ENCODE measurements at regions not wholly inside any gene's neighbourhood (a gene's known extent, or its start where the extent isn't known, plus 50 kb on each side); places are given as distances from the start of the nearest gene placed in this dataset.

DNA sequence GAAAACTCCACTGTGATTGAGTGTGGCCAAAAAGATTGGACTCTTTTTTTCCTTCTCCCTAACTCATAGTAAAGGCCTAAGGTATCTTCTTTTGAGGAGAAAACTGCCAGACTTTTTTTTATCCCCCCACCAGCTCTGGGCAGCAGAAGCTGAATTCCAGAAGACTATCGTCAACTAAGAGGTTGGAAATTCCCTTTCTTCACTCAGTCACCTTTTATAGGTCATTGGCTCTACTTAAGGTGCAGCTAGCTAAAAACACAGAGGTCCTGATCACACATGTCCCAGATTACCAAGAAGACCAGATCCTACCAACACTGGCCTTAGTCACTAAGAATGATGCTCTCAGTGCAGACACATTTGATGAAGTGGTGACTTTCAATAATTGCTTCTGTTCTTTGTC, 1441.2 kb downstream of the PLA2G4A start:
- no peak overlapping the region for H3K9ac ChIP-seq (ENCODE audit: low read depth, low read length)

DNA sequence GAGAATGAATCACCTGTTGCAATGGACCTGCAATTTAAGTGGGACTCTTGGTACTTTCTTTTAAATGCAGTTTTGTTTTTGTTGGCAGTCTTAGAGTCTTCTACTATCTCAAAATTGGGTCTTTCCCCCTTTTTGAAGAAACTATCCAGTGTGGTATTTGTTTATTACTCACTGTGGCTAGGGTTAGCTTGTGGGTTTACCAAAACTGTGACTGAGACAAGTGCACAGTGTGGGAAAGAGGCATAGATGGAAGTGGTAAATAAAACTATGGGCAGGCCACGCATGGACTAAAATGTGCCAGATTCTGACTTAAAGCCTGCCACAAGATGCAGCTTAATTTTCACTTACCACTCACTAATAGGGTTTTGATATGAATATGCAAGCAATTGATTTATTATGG, 1441.7 kb downstream of the PLA2G4A start:
- Histone ChIP-seq H3K9me3 (replicated peaks; ENCODE audit: low read length) (peaks cover 3% of the 10 kb centered on the region), H3K4me1 (ENCODE audit: control insufficient read depth, insufficient read depth, low read length) (no peaks in the 10 kb centered on the region), H3K4me3 (ENCODE audit: low read length) (no peak overlapping the region), H3K36me3 (ENCODE audit: insufficient read depth, low read length) (no peaks in the 10 kb centered on the region), H3K9ac (ENCODE audit: low read depth, low read length) (no peak overlapping the region), H3K27me3 (ENCODE audit: control insufficient read depth, insufficient read depth, low read length) (no peaks in the 10 kb centered on the region), H3K4me2 (ENCODE audit: low read length) (no peak overlapping the region)

More for the DNA sequence above, 1441.2 kb downstream of the PLA2G4A start:
- no peak overlapping the region for H3K4me3 ChIP-seq (ENCODE audit: low read length)
- peaks cover 3% of the 10 kb centered on the region for H3K9me3 ChIP-seq (replicated peaks; ENCODE audit: low read length)
- H3K27me3 ChIP-seq (ENCODE audit: control insufficient read depth, insufficient read depth, low read length) = no peaks in the 10 kb centered on the region
- H3K36me3 ChIP-seq (ENCODE audit: insufficient read depth, low read length) = no peaks in the 10 kb centered on the region
- H3K4me1 ChIP-seq (ENCODE audit: control insufficient read depth, insufficient read depth, low read length) = no peaks in the 10 kb centered on the region
- no peak overlapping the region for H3K4me2 ChIP-seq (ENCODE audit: low read length)

GRCh38 chr1:188277771-188278170, 1449.0 kb downstream of the PLA2G4A start:
- H3K9me3 ChIP-seq (replicated peaks; ENCODE audit: low read length) = no peaks in the 10 kb centered on the region
- H3K4me2 ChIP-seq (ENCODE audit: low read length) = no peak overlapping the region
- H3K4me3 ChIP-seq (ENCODE audit: low read length) = no peak overlapping the region
- no peak overlapping the region for H3K9ac ChIP-seq (ENCODE audit: low read depth, low read length)
- H3K4me1 ChIP-seq (ENCODE audit: control insufficient read depth, insufficient read depth, low read length) = no peaks in the 10 kb centered on the region
- H3K36me3 ChIP-seq (ENCODE audit: insufficient read depth, low read length) = no peaks in the 10 kb centered on the region
- no peaks in the 10 kb centered on the region for H3K27me3 ChIP-seq (ENCODE audit: control insufficient read depth, insufficient read depth, low read length)

DNA sequence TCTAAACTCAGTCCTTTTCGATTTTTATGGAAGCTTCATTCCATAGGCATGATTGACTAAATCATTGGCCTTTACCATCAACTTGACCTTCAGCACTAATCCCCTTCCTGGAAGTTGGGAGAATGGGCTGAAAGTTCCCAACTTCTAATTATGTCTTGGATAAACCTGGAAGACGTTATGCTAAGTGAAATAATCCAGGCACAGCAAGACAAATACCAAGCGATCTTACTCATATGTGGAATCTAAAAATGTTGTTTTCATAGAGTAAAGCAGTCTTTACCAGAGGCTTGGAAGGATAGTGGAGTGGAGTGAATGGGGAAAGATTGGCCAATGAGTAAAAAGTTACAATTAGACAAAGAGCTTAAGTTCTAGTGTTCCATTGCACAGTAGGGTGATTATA, 1453.2 kb downstream of the PLA2G4A start:
- Histone ChIP-seq H3K9ac (ENCODE audit: low read depth, low read length) (no peak overlapping the region), H3K4me1 (ENCODE audit: control insufficient read depth, insufficient read depth, low read length) (no peaks in the 10 kb centered on the region), H3K27me3 (ENCODE audit: control insufficient read depth, insufficient read depth, low read length) (no peaks in the 10 kb centered on the region), H3K4me3 (ENCODE audit: low read length) (no peak overlapping the region), H3K4me2 (ENCODE audit: low read length) (no peak overlapping the region), H3K9me3 (replicated peaks; ENCODE audit: low read length) (no peaks in the 10 kb centered on the region), H3K36me3 (ENCODE audit: insufficient read depth, low read length) (no peaks in the 10 kb centered on the region)

DNA sequence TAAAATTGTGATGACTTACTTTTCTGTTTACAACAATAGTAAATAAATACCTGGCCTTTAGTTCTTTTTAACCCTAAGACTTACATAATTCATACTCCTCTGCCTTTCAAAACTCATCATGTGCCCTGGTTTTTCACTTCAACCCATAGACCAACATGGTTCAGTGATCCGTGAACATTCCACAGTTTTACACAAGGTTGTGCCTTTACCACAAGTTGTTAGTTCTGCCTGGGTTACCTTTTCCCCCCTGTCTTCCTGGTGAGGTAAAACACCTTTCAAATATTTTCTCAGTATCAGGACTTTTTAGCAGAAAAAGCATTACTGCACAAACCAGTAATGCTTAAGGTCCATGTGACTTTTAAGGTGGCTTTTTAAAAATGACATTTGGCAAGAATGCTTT, 1466.4 kb downstream of the PLA2G4A start:
- no peak overlapping the region for H3K4me3 ChIP-seq (ENCODE audit: low read length)
- H3K4me2 ChIP-seq (ENCODE audit: low read length) = no peak overlapping the region
- H3K9me3 ChIP-seq (replicated peaks; ENCODE audit: low read length) = peaks cover 8% of the 10 kb centered on the region
- H3K27me3 ChIP-seq (ENCODE audit: control insufficient read depth, insufficient read depth, low read length) = no peaks in the 10 kb centered on the region
- no peaks in the 10 kb centered on the region for H3K36me3 ChIP-seq (ENCODE audit: insufficient read depth, low read length)
- no peaks in the 10 kb centered on the region for H3K4me1 ChIP-seq (ENCODE audit: control insufficient read depth, insufficient read depth, low read length)
- no peak overlapping the region for H3K9ac ChIP-seq (ENCODE audit: low read depth, low read length)

DNA sequence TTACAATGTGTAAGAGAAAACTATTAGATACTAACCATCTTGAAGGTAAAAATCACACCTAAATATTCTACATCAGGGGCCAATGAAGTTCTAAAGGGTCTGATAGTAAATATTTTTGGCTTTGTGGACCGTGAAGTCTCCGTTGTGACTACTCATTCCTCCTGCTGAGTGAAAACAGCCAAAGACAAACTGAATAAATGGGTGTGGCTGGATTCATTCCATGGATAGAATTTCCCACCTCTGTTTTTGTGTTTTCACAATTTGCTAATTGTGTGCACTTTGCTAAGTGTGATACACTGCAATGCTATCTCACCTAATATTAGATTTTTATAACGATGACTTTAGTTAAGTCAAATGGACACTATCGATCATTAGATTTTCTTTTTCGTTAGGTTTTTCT, 1474.0 kb downstream of the PLA2G4A start:
- Histone ChIP-seq H3K4me2 (ENCODE audit: low read length) (no peak overlapping the region), H3K9ac (ENCODE audit: low read depth, low read length) (no peak overlapping the region), H3K4me1 (ENCODE audit: control insufficient read depth, insufficient read depth, low read length) (no peaks in the 10 kb centered on the region), H3K4me3 (ENCODE audit: low read length) (no peak overlapping the region), H3K9me3 (replicated peaks; ENCODE audit: low read length) (peaks cover 3% of the 10 kb centered on the region), H3K27me3 (ENCODE audit: control insufficient read depth, insufficient read depth, low read length) (no peaks in the 10 kb centered on the region), H3K36me3 (ENCODE audit: insufficient read depth, low read length) (no peaks in the 10 kb centered on the region)

DNA sequence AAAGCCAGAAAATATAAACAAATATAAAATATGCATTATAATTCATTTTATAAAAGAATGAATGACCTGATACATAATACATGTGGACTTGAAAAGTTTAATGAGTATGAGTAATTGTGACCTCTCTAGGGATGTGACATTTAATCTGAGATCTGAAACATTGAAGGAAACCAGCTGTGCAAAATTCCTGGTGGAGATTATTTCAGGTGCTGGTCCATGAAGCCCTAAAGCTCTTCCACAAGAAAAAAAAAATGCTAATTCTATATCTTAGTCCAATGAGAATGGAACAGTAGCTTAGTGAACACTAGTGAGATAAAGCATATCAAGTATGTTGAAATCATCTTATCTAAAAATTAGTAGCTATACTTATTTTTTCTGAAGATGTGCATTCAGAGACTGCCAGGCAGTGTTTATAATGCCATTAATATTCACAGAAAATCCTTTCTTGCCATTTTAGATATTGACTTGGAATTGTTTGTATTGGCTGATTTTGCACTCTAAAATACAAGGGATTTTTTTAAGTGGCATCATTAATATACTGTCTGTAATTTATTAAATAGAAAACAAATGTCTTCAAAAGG, 1485.9 kb downstream of the PLA2G4A start:
- Histone ChIP-seq H3K9me3 (replicated peaks; ENCODE audit: low read length) (no peaks in the 10 kb centered on the region), H3K9ac (ENCODE audit: low read depth, low read length) (no peak overlapping the region), H3K4me1 (ENCODE audit: control insufficient read depth, insufficient read depth, low read length) (no peaks in the 10 kb centered on the region), H3K4me3 (ENCODE audit: low read length) (no peak overlapping the region), H3K36me3 (ENCODE audit: insufficient read depth, low read length) (no peaks in the 10 kb centered on the region), H3K4me2 (ENCODE audit: low read length) (no peak overlapping the region), H3K27me3 (ENCODE audit: control insufficient read depth, insufficient read depth, low read length) (no peaks in the 10 kb centered on the region)

DNA sequence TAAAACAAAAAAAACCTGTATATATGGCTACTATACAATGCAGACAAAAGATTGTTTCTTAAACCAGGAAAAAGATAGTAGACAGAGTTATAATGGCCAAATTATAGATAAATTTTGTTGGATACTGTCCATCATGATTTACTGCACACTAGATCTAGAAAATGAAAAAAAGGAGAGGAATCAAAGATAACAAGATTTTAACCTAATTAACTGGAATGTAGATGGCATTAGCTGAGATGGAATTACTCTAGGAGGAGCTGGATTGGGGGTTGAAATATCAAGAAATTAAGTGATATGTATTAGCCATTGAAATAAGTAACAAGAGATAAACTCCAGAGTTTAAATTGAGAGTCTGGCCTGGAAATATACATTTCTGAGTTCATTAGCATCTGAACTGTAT, 1489.1 kb downstream of the PLA2G4A start:
- no peaks in the 10 kb centered on the region for H3K27me3 ChIP-seq (ENCODE audit: control insufficient read depth, insufficient read depth, low read length)
- no peaks in the 10 kb centered on the region for H3K9me3 ChIP-seq (replicated peaks; ENCODE audit: low read length)
- no peaks in the 10 kb centered on the region for H3K4me1 ChIP-seq (ENCODE audit: control insufficient read depth, insufficient read depth, low read length)
- no peaks in the 10 kb centered on the region for H3K36me3 ChIP-seq (ENCODE audit: insufficient read depth, low read length)
- H3K4me2 ChIP-seq (ENCODE audit: low read length) = no peak overlapping the region
- no peak overlapping the region for H3K9ac ChIP-seq (ENCODE audit: low read depth, low read length)
- H3K4me3 ChIP-seq (ENCODE audit: low read length) = no peak overlapping the region

- Histone ChIP-seq H3K4me3 (ENCODE audit: low read length) (no peak overlapping the region), H3K27me3 (ENCODE audit: control insufficient read depth, insufficient read depth, low read length) (no peaks in the 10 kb centered on the region), H3K36me3 (ENCODE audit: insufficient read depth, low read length) (no peaks in the 10 kb centered on the region), H3K4me1 (ENCODE audit: control insufficient read depth, insufficient read depth, low read length) (no peaks in the 10 kb centered on the region), H3K9me3 (replicated peaks; ENCODE audit: low read length) (no peaks in the 10 kb centered on the region), H3K4me2 (ENCODE audit: low read length) (no peak overlapping the region), H3K9ac (ENCODE audit: low read depth, low read length) (no peak overlapping the region)
Measured at GRCh38 chr1:188325211-188325610, 1496.5 kb downstream of the PLA2G4A start.

DNA sequence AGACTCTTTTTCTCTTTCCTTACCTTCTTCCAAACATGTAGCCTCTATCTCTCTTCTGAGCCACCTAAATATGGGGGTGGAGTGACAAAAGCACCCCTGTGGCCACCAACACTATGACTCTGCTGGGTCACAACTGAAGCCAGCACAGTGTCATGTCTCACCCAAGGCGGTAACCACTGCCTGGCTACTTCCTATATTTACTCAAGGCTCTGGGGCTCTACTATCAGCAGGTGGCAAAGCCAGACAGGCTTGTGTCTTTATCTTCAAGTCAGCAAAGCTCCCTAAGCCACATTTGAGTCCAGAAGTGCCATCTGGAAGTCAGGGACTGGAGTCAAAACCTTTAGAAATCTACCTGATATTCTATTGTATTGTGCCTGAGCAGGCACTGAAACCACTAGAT, 1515.2 kb downstream of the PLA2G4A start:
- no peak overlapping the region for H3K4me3 ChIP-seq (ENCODE audit: low read length)
- H3K4me2 ChIP-seq (ENCODE audit: low read length) = no peak overlapping the region
- no peaks in the 10 kb centered on the region for H3K4me1 ChIP-seq (ENCODE audit: control insufficient read depth, insufficient read depth, low read length)
- no peaks in the 10 kb centered on the region for H3K36me3 ChIP-seq (ENCODE audit: insufficient read depth, low read length)
- no peaks in the 10 kb centered on the region for H3K27me3 ChIP-seq (ENCODE audit: control insufficient read depth, insufficient read depth, low read length)
- H3K9ac ChIP-seq (ENCODE audit: low read depth, low read length) = no peak overlapping the region
- no peaks in the 10 kb centered on the region for H3K9me3 ChIP-seq (replicated peaks; ENCODE audit: low read length)

- no peaks in the 10 kb centered on the region for H3K4me1 ChIP-seq (ENCODE audit: control insufficient read depth, insufficient read depth, low read length)
- H3K27me3 ChIP-seq (ENCODE audit: control insufficient read depth, insufficient read depth, low read length) = no peaks in the 10 kb centered on the region
- H3K9me3 ChIP-seq (replicated peaks; ENCODE audit: low read length) = peaks cover 1% of the 10 kb centered on the region
- no peak overlapping the region for H3K9ac ChIP-seq (ENCODE audit: low read depth, low read length)
- no peak overlapping the region for H3K4me2 ChIP-seq (ENCODE audit: low read length)
- H3K4me3 ChIP-seq (ENCODE audit: low read length) = no peak overlapping the region
- H3K36me3 ChIP-seq (ENCODE audit: insufficient read depth, low read length) = no peaks in the 10 kb centered on the region
Measured at GRCh38 chr1:188350104-188350503, 1521.4 kb downstream of the PLA2G4A start.

DNA sequence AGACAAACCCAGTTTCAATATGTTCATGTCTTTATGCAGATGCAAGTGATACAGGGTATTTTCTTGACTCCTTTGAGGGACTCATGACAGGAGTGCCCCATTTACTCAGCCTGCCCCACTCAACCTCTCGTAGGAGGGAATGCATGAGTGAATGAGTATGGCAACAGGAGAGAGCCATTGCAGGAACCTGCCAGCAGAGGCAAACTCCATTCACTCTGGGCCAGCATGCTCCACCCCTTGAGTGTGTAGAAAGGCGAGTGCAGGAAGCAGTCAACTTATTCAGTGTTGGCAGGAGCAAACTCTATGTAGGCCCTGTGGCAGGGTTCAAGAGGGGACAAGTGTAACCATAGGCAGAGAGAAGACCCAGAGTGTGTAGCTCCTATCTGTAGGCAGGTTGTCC, 1526.3 kb downstream of the PLA2G4A start:
- H3K4me2 ChIP-seq (ENCODE audit: low read length) = no peak overlapping the region

More for the DNA sequence above, 1526.3 kb downstream of the PLA2G4A start:
- Histone ChIP-seq H3K27me3 (ENCODE audit: control insufficient read depth, insufficient read depth, low read length) (no peaks in the 10 kb centered on the region), H3K4me1 (ENCODE audit: control insufficient read depth, insufficient read depth, low read length) (no peaks in the 10 kb centered on the region), H3K36me3 (ENCODE audit: insufficient read depth, low read length) (no peaks in the 10 kb centered on the region), H3K9me3 (replicated peaks; ENCODE audit: low read length) (peaks cover 4% of the 10 kb centered on the region), H3K4me3 (ENCODE audit: low read length) (no peak overlapping the region), H3K9ac (ENCODE audit: low read depth, low read length) (no peak overlapping the region)
